Activated CD8-positive, alpha-beta memory T cell treated with anti-CD3 and anti-CD28 coated beads, Interleukin-2, amount 10 ng/mL, durations not matched to agents 7 days and 5 days (primary cell): ENCODE measurements at regions not wholly inside any gene's neighbourhood (a gene's known extent, or its start where the extent isn't known, plus 50 kb on each side); places are given as distances from the start of the nearest gene placed in this dataset.

Experiments
- ATAC-seq: fragments of 150-1000 bp; cut with Tn5 transposase; one replicate; pipeline ENCODE4 v1.10.0; 2021; ENCODE audit warnings: moderate library complexity
- CTCF ChIA-PET: fragments of 350-600 bp; sonication (Branson Sonifier 250); formaldehyde crosslinking; loops from one replicate; lab custom pipeline; 2021; ENCODE audit warnings: antibody characterized with exemption; lab: Charles Lee
- DNase-seq: peaks from one replicate; pipeline ENCODE4 v3.0.0-alpha.2; 2020
- H3K27ac Mint-ChIP-seq: one replicate; pipeline ENCODE4 v1.8.0; 2021; ENCODE audit warnings: mild to moderate bottlenecking, mixed read lengths
- H3K27me3 Mint-ChIP-seq: one replicate; pipeline ENCODE4 v1.8.0; 2021; ENCODE audit warnings: mixed read lengths
- H3K36me3 Mint-ChIP-seq: one replicate; pipeline ENCODE4 v1.8.0; 2021; ENCODE audit warnings: mild to moderate bottlenecking, mixed read lengths
- H3K4me1 Mint-ChIP-seq: one replicate; pipeline ENCODE4 v1.8.0; 2021; ENCODE audit warnings: mixed read lengths
- H3K4me3 Mint-ChIP-seq: one replicate; pipeline ENCODE4 v1.8.0; 2021; ENCODE audit warnings: mild to moderate bottlenecking, moderate library complexity, mixed read lengths
- H3K9me3 Mint-ChIP-seq: one replicate; pipeline ENCODE4 v1.8.0; 2022; ENCODE audit warnings: low read depth, mixed read lengths

- ATAC-seq (no peak), DNase-seq (no peak)
- peaks cover 10% of the 10 kb centered on the region for H3K9me3 Mint-ChIP-seq
- CTCF ChIA-PET, result no interaction called here
- no peak overlapping the region for H3K27ac Mint-ChIP-seq
- H3K36me3 Mint-ChIP-seq, result no peaks in the 10 kb centered on the region
- H3K4me1 Mint-ChIP-seq, result no peaks in the 10 kb centered on the region
- no peaks in the 10 kb centered on the region for H3K27me3 Mint-ChIP-seq
- H3K4me3 Mint-ChIP-seq, result no peak overlapping the region
Measured at GRCh38 chr5:167241436-167242067, 1049.9 kb upstream of the WWC1 start.

- DNase-seq (no peak), ATAC-seq (no peak)
- CTCF ChIA-PET, result no interaction called here
- H3K27ac Mint-ChIP-seq, result no peak overlapping the region
- no peaks in the 10 kb centered on the region for H3K36me3 Mint-ChIP-seq
- H3K9me3 Mint-ChIP-seq, result peaks cover 10% of the 10 kb centered on the region
- no peak overlapping the region for H3K4me3 Mint-ChIP-seq
- no peaks in the 10 kb centered on the region for H3K27me3 Mint-ChIP-seq
- no peaks in the 10 kb centered on the region for H3K4me1 Mint-ChIP-seq
Measured at GRCh38 chr5:167242701-167243100, 1048.7 kb upstream of the WWC1 start.

- Mint-ChIP-seq H3K9me3 (peaks cover 10% of the 10 kb centered on the region), H3K27me3 (no peaks in the 10 kb centered on the region), H3K36me3 (no peaks in the 10 kb centered on the region), H3K4me3 (no peak overlapping the region), H3K4me1 (no peaks in the 10 kb centered on the region), H3K27ac (no peak overlapping the region)
- DNase-seq (no peak), ATAC-seq (no peak)
- CTCF ChIA-PET, result no interaction called here
Measured at GRCh38 chr5:167243463-167243862, 1048.0 kb upstream of the WWC1 start.

- Mint-ChIP-seq H3K36me3 (no peaks in the 10 kb centered on the region), H3K9me3 (peaks cover 7% of the 10 kb centered on the region), H3K4me1 (no peaks in the 10 kb centered on the region), H3K4me3 (no peak overlapping the region), H3K27me3 (no peaks in the 10 kb centered on the region), H3K27ac (no peak overlapping the region)
- no peak for DNase-seq
- no peak for ATAC-seq
- CTCF ChIA-PET, result no interaction called here
Measured at GRCh38 chr5:167244583-167244982, 1046.9 kb upstream of the WWC1 start.

- Mint-ChIP-seq H3K27ac (no peak overlapping the region), H3K4me3 (no peak overlapping the region), H3K27me3 (no peaks in the 10 kb centered on the region), H3K9me3 (peaks cover 7% of the 10 kb centered on the region), H3K4me1 (no peaks in the 10 kb centered on the region), H3K36me3 (no peaks in the 10 kb centered on the region)
- DNase-seq, result no peak
- ATAC-seq, result no peak
- CTCF ChIA-PET, result no interaction called here
Measured at GRCh38 chr5:167245868-167246267, 1045.6 kb upstream of the WWC1 start.

- Mint-ChIP-seq H3K27ac (no peak overlapping the region), H3K36me3 (no peaks in the 10 kb centered on the region), H3K4me3 (no peak overlapping the region), H3K9me3 (peaks cover 2% of the 10 kb centered on the region), H3K4me1 (no peaks in the 10 kb centered on the region), H3K27me3 (no peaks in the 10 kb centered on the region)
- DNase-seq (no peak), ATAC-seq (no peak)
- CTCF ChIA-PET, result no interaction called here
Measured at GRCh38 chr5:167247816-167248215, 1043.6 kb upstream of the WWC1 start.

- CTCF ChIA-PET, result no interaction called here
- Mint-ChIP-seq H3K27me3 (no peaks in the 10 kb centered on the region), H3K4me3 (no peak overlapping the region), H3K27ac (no peak overlapping the region), H3K9me3 (peaks cover 2% of the 10 kb centered on the region), H3K4me1 (no peaks in the 10 kb centered on the region), H3K36me3 (no peaks in the 10 kb centered on the region)
- ATAC-seq, result no peak
- no peak for DNase-seq
Measured at GRCh38 chr5:167248257-167248656, 1043.2 kb upstream of the WWC1 start.

GRCh38 chr5:167250996-167251395, 1040.4 kb upstream of the WWC1 start:
- ATAC-seq (no peak), DNase-seq (no peak)
- no peaks in the 10 kb centered on the region for H3K36me3 Mint-ChIP-seq
- H3K27ac Mint-ChIP-seq, result no peak overlapping the region
- H3K27me3 Mint-ChIP-seq, result no peaks in the 10 kb centered on the region
- CTCF ChIA-PET, result no interaction called here
- no peaks in the 10 kb centered on the region for H3K4me1 Mint-ChIP-seq
- H3K4me3 Mint-ChIP-seq, result no peak overlapping the region
- peaks cover 3% of the 10 kb centered on the region for H3K9me3 Mint-ChIP-seq

GRCh38 chr5:167254132-167254531, 1037.3 kb upstream of the WWC1 start:
- Mint-ChIP-seq H3K36me3 (no peaks in the 10 kb centered on the region), H3K27me3 (no peaks in the 10 kb centered on the region), H3K4me1 (no peaks in the 10 kb centered on the region), H3K9me3 (peaks cover 6% of the 10 kb centered on the region), H3K27ac (no peak overlapping the region), H3K4me3 (no peak overlapping the region)
- no peak for DNase-seq
- no peak for ATAC-seq
- CTCF ChIA-PET, result no interaction called here

GRCh38 chr5:167255926-167256325, 1035.5 kb upstream of the WWC1 start:
- Mint-ChIP-seq H3K27me3 (no peaks in the 10 kb centered on the region), H3K36me3 (no peaks in the 10 kb centered on the region), H3K9me3 (peaks cover 6% of the 10 kb centered on the region), H3K27ac (no peak overlapping the region), H3K4me1 (no peaks in the 10 kb centered on the region), H3K4me3 (no peak overlapping the region)
- ATAC-seq (no peak), DNase-seq (no peak)
- CTCF ChIA-PET, result no interaction called here

GRCh38 chr5:167259806-167260205, 1031.6 kb upstream of the WWC1 start:
- CTCF ChIA-PET, result no interaction called here
- no peak for ATAC-seq
- Mint-ChIP-seq H3K27me3 (no peaks in the 10 kb centered on the region), H3K9me3 (peaks cover 3% of the 10 kb centered on the region), H3K4me3 (no peak overlapping the region), H3K36me3 (no peaks in the 10 kb centered on the region), H3K4me1 (no peaks in the 10 kb centered on the region), H3K27ac (no peak overlapping the region)
- no peak for DNase-seq

- Mint-ChIP-seq H3K36me3 (no peaks in the 10 kb centered on the region), H3K4me3 (no peak overlapping the region), H3K9me3 (peaks cover 3% of the 10 kb centered on the region), H3K27ac (no peak overlapping the region), H3K4me1 (no peaks in the 10 kb centered on the region), H3K27me3 (no peaks in the 10 kb centered on the region)
- CTCF ChIA-PET, result no interaction called here
- ATAC-seq (no peak), DNase-seq (no peak)
Measured at GRCh38 chr5:167261309-167262100, 1029.9 kb upstream of the WWC1 start.

GRCh38 chr5:167263185-167263584, 1028.3 kb upstream of the WWC1 start:
- Mint-ChIP-seq H3K4me3 (no peak overlapping the region), H3K4me1 (no peaks in the 10 kb centered on the region), H3K27ac (no peak overlapping the region), H3K36me3 (no peaks in the 10 kb centered on the region), H3K9me3 (peaks cover 2% of the 10 kb centered on the region), H3K27me3 (no peaks in the 10 kb centered on the region)
- no peak for ATAC-seq
- DNase-seq, result no peak
- CTCF ChIA-PET, result no interaction called here

GRCh38 chr5:167264348-167264747, 1027.1 kb upstream of the WWC1 start:
- Mint-ChIP-seq H3K4me3 (no peak overlapping the region), H3K4me1 (no peaks in the 10 kb centered on the region), H3K9me3 (peaks cover 2% of the 10 kb centered on the region), H3K27me3 (no peaks in the 10 kb centered on the region), H3K27ac (no peak overlapping the region), H3K36me3 (no peaks in the 10 kb centered on the region)
- no peak for DNase-seq
- CTCF ChIA-PET, result no interaction called here
- no peak for ATAC-seq
